GM19025 (cell line): ENCODE measurements at regions not wholly inside any gene's neighbourhood (a gene's known extent, or its start where the extent isn't known, plus 50 kb on each side); places are given as distances from the start of the nearest gene placed in this dataset.
"Not testable (repeated sequence)": the region's sequence is repeated elsewhere in the genome, so short reads cannot be mapped to it uniquely, and the experiment has no call there.

Experiments
- ATAC-seq: cut with Tn5 transposase; IDR thresholded peaks from one replicate; pipeline ENCODE4 v1.9.1; 2021; ENCODE audit warnings: mild to moderate bottlenecking, low read depth, moderate library complexity; ENCODE audit not compliant: unreplicated experiment

GRCh38 chr12:25424211-25424731 lies 128.8 kb downstream of the LMNTD1 start:
- no peak for ATAC-seq

- no peak for ATAC-seq
Measured at GRCh38 chr12:25423355-25424050, 129.6 kb downstream of the LMNTD1 start.

GRCh38 chr12:25422241-25422640 lies 130.8 kb downstream of the LMNTD1 start:
- ATAC-seq: no peak

GRCh38 chr12:25421651-25422167 lies 131.4 kb downstream of the LMNTD1 start:
- no peak for ATAC-seq

- no peak for ATAC-seq
Measured at GRCh38 chr12:25420116-25420515, 133.0 kb downstream of the LMNTD1 start.

GRCh38 chr12:25419595-25419994 lies 133.5 kb downstream of the LMNTD1 start:
- no peak for ATAC-seq

- no peak for ATAC-seq
Measured at GRCh38 chr12:25417071-25417470, 136.0 kb downstream of the LMNTD1 start.

GRCh38 chr12:25416516-25416915 lies 136.6 kb downstream of the LMNTD1 start:
- ATAC-seq: no peak

GRCh38 chr12:25415004-25415403 lies 138.1 kb downstream of the LMNTD1 start:
- no peak for ATAC-seq

GRCh38 chr12:25412735-25413134 lies 140.3 kb downstream of the LMNTD1 start:
- no peak for ATAC-seq

GRCh38 chr12:25404955-25405354 lies 148.1 kb downstream of the LMNTD1 start:
- no peak for ATAC-seq

GRCh38 chr12:25401547-25402345 lies 151.0 kb upstream of the KRAS start:
- no peak for ATAC-seq

- ATAC-seq: no peak
Measured at GRCh38 chr12:25397001-25397400, 146.3 kb upstream of the KRAS start.

GRCh38 chr12:25395227-25395626 lies 144.5 kb upstream of the KRAS start:
- ATAC-seq: no peak

GRCh38 chr12:25394775-25395174 lies 144.0 kb upstream of the KRAS start:
- ATAC-seq: not testable (repeated sequence)

- no peak for ATAC-seq
Measured at GRCh38 chr12:25394025-25394424, 143.3 kb upstream of the KRAS start.

GRCh38 chr12:25391346-25391745 lies 140.6 kb upstream of the KRAS start:
- not testable (repeated sequence) for ATAC-seq

- ATAC-seq: no peak
Measured at GRCh38 chr12:25388183-25388582, 137.5 kb upstream of the KRAS start.

GRCh38 chr12:25387732-25388050 lies 137.0 kb upstream of the KRAS start:
- ATAC-seq: no peak

GRCh38 chr12:25386831-25387731 lies 136.4 kb upstream of the KRAS start:
- no peak for ATAC-seq

- ATAC-seq: no peak
Measured at GRCh38 chr12:25384893-25385248, 134.1 kb upstream of the KRAS start.
